NT2/D1 (cell line): ENCODE measurements at regions not wholly inside any gene's neighbourhood (a gene's known extent, or its start where the extent isn't known, plus 50 kb on each side); places are given as distances from the start of the nearest gene placed in this dataset.

Experiments used
- SUZ12 ChIP-seq: IDR thresholded peaks from 2 replicates; pipeline ENCODE4 v1.6.1; 2011; ENCODE audit not compliant: insufficient read length, insufficient read depth; ENCODE audit errors: extremely low read depth
- YY1 ChIP-seq: IDR thresholded peaks from 2 replicates; pipeline ENCODE4 v1.6.1; 2011; ENCODE audit not compliant: insufficient read length, insufficient read depth
- ZNF274 ChIP-seq: IDR thresholded peaks from 2 replicates; pipeline ENCODE4 v1.6.1; 2011; ENCODE audit warnings: mild to moderate bottlenecking, low read depth, low read length

- TF ChIP-seq SUZ12 (no peak), ZNF274 (no peak), YY1 (no peak)
These were observed 134.9 kb upstream of the VEGFC start for GRCh38 chr4:176927664-176928063.
